ENCODE measurements at regions not wholly inside any gene's neighbourhood (a gene's known extent, or its start where the extent isn't known, plus 50 kb on each side); places are given as distances from the start of the nearest gene placed in this dataset.
"Not testable (repeated sequence)": the region's sequence is repeated elsewhere in the genome, so short reads cannot be mapped to it uniquely, and the experiment has no call there.

- no peak for DNase-seq
Observed at GRCh38 chr5:125457617-125458016, 711.2 kb upstream of the ZNF608 start.

- not testable (repeated sequence) for DNase-seq
Observed at GRCh38 chr5:125458949-125459348, 712.5 kb upstream of the ZNF608 start.

GRCh38 chr5:125461641-125462072, 715.2 kb upstream of the ZNF608 start:
- DNase-seq, result no peak

GRCh38 chr5:125463466-125464092, 717.1 kb upstream of the ZNF608 start:
- no peak for DNase-seq

- no peak for DNase-seq
Observed at GRCh38 chr5:125464847-125465432, 718.5 kb upstream of the ZNF608 start.

- DNase-seq, result no peak
Observed at GRCh38 chr5:125465703-125466102, 719.3 kb upstream of the ZNF608 start.

- no peak for DNase-seq
Observed at GRCh38 chr5:125467222-125467621, 720.8 kb upstream of the ZNF608 start.

GRCh38 chr5:125470280-125470902, 724.0 kb upstream of the ZNF608 start:
- no peak for DNase-seq

GRCh38 chr5:125476901-125477585, 730.6 kb upstream of the ZNF608 start:
- no peak for DNase-seq

- no peak for DNase-seq
Observed at GRCh38 chr5:125477586-125477975, 731.1 kb upstream of the ZNF608 start.

- DNase-seq, result no peak
Observed at GRCh38 chr5:125478599-125478998, 732.2 kb upstream of the ZNF608 start.

- DNase-seq, result no peak
Observed at GRCh38 chr5:125480911-125481310, 734.5 kb upstream of the ZNF608 start.

GRCh38 chr5:125481506-125482465, 735.3 kb upstream of the ZNF608 start:
- no peak for DNase-seq

- no peak for DNase-seq
Observed at GRCh38 chr5:125483609-125484008, 737.2 kb upstream of the ZNF608 start.

GRCh38 chr5:125484272-125484741, 737.9 kb upstream of the ZNF608 start:
- peak; percentile 71 for DNase-seq

- DNase-seq, result peak; percentile 97
Observed at GRCh38 chr5:125484742-125485641, 738.6 kb upstream of the ZNF608 start.

- no peak for DNase-seq
Observed at GRCh38 chr5:125485771-125486170, 739.3 kb upstream of the ZNF608 start.

GRCh38 chr5:125486634-125487033, 740.2 kb upstream of the ZNF608 start:
- no peak for DNase-seq

- DNase-seq, result no peak
Observed at GRCh38 chr5:125487231-125487630, 740.8 kb upstream of the ZNF608 start.

GRCh38 chr5:125487652-125488051, 741.2 kb upstream of the ZNF608 start:
- not testable (repeated sequence) for DNase-seq

GRCh38 chr5:125489146-125489545, 742.7 kb upstream of the ZNF608 start:
- DNase-seq, result no peak

Data from NCI-H2081 treated with DMSO at 0.1 percent for 48 hours (cell line).